ENCODE measurements at regions not wholly inside any gene's neighbourhood (a gene's known extent, or its start where the extent isn't known, plus 50 kb on each side); places are given as distances from the start of the nearest gene placed in this dataset.
A peak's percentile ranks its signal among the peaks of the same experiment; 100 is the strongest.

DNA sequence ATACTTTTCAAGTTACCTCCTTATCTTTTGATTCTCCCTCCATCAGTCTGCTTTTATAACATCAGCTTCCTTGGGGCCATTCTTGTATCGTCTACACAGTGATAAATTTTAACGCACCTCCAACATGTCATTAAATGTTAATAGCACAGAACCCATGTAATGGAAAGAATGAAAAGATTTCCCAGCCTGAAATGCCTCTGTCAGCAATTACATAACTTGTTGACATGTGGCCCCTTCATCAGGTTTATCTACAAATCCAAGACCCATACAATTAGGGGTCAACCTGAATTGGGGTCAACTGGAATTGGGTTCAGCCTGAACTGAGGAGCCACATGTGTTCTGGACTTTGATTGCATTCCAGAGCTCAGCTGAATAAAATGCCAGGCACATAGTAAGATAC is 148.2 kb upstream of the KLF7 start:
- no peak overlapping the region for H3K4me3 Mint-ChIP-seq
- H3K4me1 Mint-ChIP-seq (ENCODE audit: low read depth), result peaks cover 11% of the 10 kb centered on the region
- H3K9me3 Mint-ChIP-seq, result no peaks in the 10 kb centered on the region

DNA sequence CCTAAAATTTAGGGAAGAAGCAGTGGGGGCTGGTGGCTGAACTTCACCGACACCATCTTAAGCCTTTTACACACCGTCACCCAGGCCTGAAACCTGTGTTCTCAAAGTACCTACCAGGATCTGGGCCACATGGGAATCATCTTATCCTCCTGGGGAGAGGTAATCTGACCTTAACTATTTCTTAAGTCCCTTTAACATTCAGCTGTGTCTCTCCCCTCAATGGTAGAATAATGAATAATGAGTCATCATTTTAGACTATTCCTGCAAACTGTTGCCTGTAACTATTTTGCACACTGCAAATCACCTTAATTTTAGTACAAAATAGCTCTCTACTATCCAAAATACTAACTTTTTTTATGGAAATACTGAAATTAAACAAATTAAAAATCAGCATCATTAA is 149.4 kb upstream of the KLF7 start:
- H3K36me3 Mint-ChIP-seq (ENCODE audit: low read depth), result no peaks in the 10 kb centered on the region
- peaks cover 11% of the 10 kb centered on the region for H3K4me1 Mint-ChIP-seq (ENCODE audit: low read depth)
- POLR2A ChIA-PET, result no interaction called here
- no peak for DNase-seq
- no peaks in the 10 kb centered on the region for H3K9me3 Mint-ChIP-seq
- no peak overlapping the region for H3K27ac Mint-ChIP-seq
- H3K4me3 Mint-ChIP-seq, result no peak overlapping the region
- no peak for ATAC-seq
- intact Hi-C loops (cut with micrococcal nuclease), result no loop called here
- no peaks in the 10 kb centered on the region for H3K27me3 Mint-ChIP-seq
- no peak for TF ChIP-seq CTCF (IDR thresholded peaks at IDR 0.05)
- CTCF ChIA-PET, result no interaction called here

More for the DNA sequence above, 148.2 kb upstream of the KLF7 start:
- POLR2A ChIA-PET, result no interaction called here
- Mint-ChIP-seq H3K36me3 (ENCODE audit: low read depth) (no peaks in the 10 kb centered on the region), H3K27me3 (no peaks in the 10 kb centered on the region), H3K27ac (no peak overlapping the region)
- ATAC-seq (no peak), DNase-seq (no peak)
- TF ChIP-seq CTCF (IDR thresholded peaks at IDR 0.05), result no peak
- intact Hi-C loops (cut with micrococcal nuclease), result no loop called here
- CTCF ChIA-PET, result interaction anchor here (1.3 kb wide), 1 partner anchor 16 kb away, joined by 4 read pairs; no protein-coding TSS in a partner anchor

GRCh38 chr2:207316484-207316883 is 150.7 kb upstream of the KLF7 start:
- no peak overlapping the region for H3K27ac Mint-ChIP-seq
- intact Hi-C loops (cut with micrococcal nuclease), result no loop called here

DNA sequence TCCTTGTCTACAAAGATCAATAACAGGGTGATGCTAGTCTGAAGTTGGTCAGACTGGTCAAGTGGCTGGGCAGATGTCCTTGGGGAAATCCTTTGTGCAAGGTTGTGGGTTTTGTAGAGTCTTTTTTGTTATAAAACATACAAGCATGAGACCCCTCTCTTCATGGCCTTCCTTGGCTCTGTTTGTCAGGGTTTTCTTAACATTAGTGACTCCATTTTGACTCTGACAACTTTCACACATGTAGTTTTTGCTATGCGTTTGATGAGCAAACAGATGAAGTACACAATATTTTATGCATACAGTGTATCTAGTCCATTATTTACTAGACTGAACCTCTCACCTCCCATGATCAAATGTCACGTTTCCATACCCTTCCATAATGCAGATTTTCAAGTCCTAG is 151.2 kb upstream of the KLF7 start:
- Mint-ChIP-seq H3K4me1 (ENCODE audit: low read depth) (peaks cover 2% of the 10 kb centered on the region), H3K27ac (no peak overlapping the region), H3K27me3 (no peaks in the 10 kb centered on the region), H3K9me3 (no peaks in the 10 kb centered on the region), H3K36me3 (ENCODE audit: low read depth) (no peaks in the 10 kb centered on the region), H3K4me3 (no peak overlapping the region)
- intact Hi-C loops (cut with micrococcal nuclease), result no loop called here
- no peak for TF ChIP-seq CTCF (IDR thresholded peaks at IDR 0.05)
- DNase-seq (no peak), ATAC-seq (no peak)
- CTCF ChIA-PET, result no interaction called here
- POLR2A ChIA-PET, result no interaction called here

More at GRCh38 chr2:207316484-207316883, 150.7 kb upstream of the KLF7 start:
- ATAC-seq (no peak), DNase-seq (no peak)
- H3K36me3 Mint-ChIP-seq (ENCODE audit: low read depth), result no peaks in the 10 kb centered on the region
- ChIA-PET POLR2A (no interaction called here), CTCF (no interaction called here)
- H3K4me1 Mint-ChIP-seq (ENCODE audit: low read depth), result peaks cover 6% of the 10 kb centered on the region
- no peak for TF ChIP-seq CTCF (IDR thresholded peaks at IDR 0.05)
- H3K27me3 Mint-ChIP-seq, result no peaks in the 10 kb centered on the region
- no peak overlapping the region for H3K4me3 Mint-ChIP-seq
- H3K9me3 Mint-ChIP-seq, result no peaks in the 10 kb centered on the region

DNA sequence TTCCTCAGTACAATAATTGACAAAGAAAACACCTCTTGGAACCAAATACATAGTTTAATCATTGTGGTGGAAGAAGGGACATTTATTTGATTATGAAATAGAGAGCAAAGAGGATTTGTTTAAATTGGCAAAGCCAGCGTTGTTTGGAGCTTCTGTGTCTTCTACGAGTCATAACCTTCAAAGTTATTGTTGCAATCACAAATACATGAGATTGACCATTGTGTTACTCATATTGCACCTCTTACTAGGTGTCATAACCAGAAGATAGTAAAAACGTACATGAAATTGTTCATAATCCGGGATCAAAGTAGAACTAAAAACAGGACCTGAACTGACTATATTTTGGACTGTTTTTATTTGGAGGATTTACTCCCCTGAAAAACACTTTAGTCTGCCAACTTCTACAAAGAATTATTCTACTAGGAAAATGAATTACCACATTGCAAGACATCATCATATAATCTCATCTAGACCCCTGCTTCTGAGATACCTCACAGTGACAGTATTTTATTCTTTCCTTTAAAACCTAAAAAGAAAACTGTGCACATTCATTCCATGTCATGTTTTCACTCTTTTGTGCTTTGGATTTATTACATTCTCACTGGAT is 151.7 kb upstream of the KLF7 start:
- DNase-seq (no peak), ATAC-seq (peak; percentile 47)
- no peak for TF ChIP-seq CTCF (IDR thresholded peaks at IDR 0.05)
- ChIA-PET POLR2A (no interaction called here), CTCF (no interaction called here)
- intact Hi-C loops (cut with micrococcal nuclease), result no loop called here
- no peaks in the 10 kb centered on the region for H3K27me3 Mint-ChIP-seq
- H3K27ac Mint-ChIP-seq, result no peak overlapping the region
- H3K36me3 Mint-ChIP-seq (ENCODE audit: low read depth), result no peaks in the 10 kb centered on the region
- no peaks in the 10 kb centered on the region for H3K9me3 Mint-ChIP-seq
- H3K4me3 Mint-ChIP-seq, result no peak overlapping the region
- no peaks in the 10 kb centered on the region for H3K4me1 Mint-ChIP-seq (ENCODE audit: low read depth)

All from activated CD8-positive, alpha-beta T cell treated with anti-CD3 and anti-CD28 coated beads for 36 hours (primary cell).